GM12801 (cell line): ENCODE measurements at regions not wholly inside any gene's neighbourhood (a gene's known extent, or its start where the extent isn't known, plus 50 kb on each side); places are given as distances from the start of the nearest gene placed in this dataset.
A peak's percentile ranks its signal among the peaks of the same experiment; 100 is the strongest.

Source experiments
- CTCF ChIP-seq: IDR thresholded peaks from one replicate; pipeline ENCODE4 v1.5.1; 2011; ENCODE audit warnings: control low read depth; ENCODE audit not compliant: insufficient read length; ENCODE audit errors: extremely low read depth

GRCh38 chr1:98053471-98054366, 132.9 kb upstream of the DPYD start:
- TF ChIP-seq CTCF: no peak

GRCh38 chr1:98051065-98051675, 130.3 kb upstream of the DPYD start:
- TF ChIP-seq CTCF: peak; percentile 59

GRCh38 chr1:98049370-98050135, 128.7 kb upstream of the DPYD start:
- no peak for TF ChIP-seq CTCF

GRCh38 chr1:98048751-98049325, 128.0 kb upstream of the DPYD start:
- no peak for TF ChIP-seq CTCF

- TF ChIP-seq CTCF: no peak
These were observed 127.4 kb upstream of the DPYD start for GRCh38 chr1:98048244-98048643.

- TF ChIP-seq CTCF: no peak
These were observed 126.3 kb upstream of the DPYD start for GRCh38 chr1:98047171-98047570.
